Stimulated activated naive B cell treated with anti-CD40 and anti-IgM and Interleukin-4, amounts not matched to agents 10 μg/mL and 1 μg/mL and 100 μg/mL, for 72 hours (primary cell): ENCODE measurements at regions not wholly inside any gene's neighbourhood (a gene's known extent, or its start where the extent isn't known, plus 50 kb on each side); places are given as distances from the start of the nearest gene placed in this dataset.
A peak's percentile ranks its signal among the peaks of the same experiment; 100 is the strongest.

Experiments
- ATAC-seq, 2 donors: fragments of 150-1000 bp; cut with Tn5 transposase; replicated peaks; 2 replicates each; pipeline ENCODE4 v1.10.0; 2021; ENCODE audit warnings: moderate library complexity in 1 of 2
- DNase-seq: peaks from one replicate; pipeline ENCODE4 v3.0.0; 2021
- H3K27ac Mint-ChIP-seq: one replicate; pipeline ENCODE4 v1.8.0; 2022; ENCODE audit warnings: mild to moderate bottlenecking, mixed read lengths
- H3K27me3 Mint-ChIP-seq, 2 donors: one replicate each; pipeline ENCODE4 v1.8.0; 2022; ENCODE audit warnings: mixed read lengths in 2 of 2
- H3K36me3 Mint-ChIP-seq, 2 donors: one replicate each; pipeline ENCODE4 v1.8.0; 2022; ENCODE audit warnings: mixed read lengths in 2 of 2, mild to moderate bottlenecking in 1 of 2
- H3K4me1 Mint-ChIP-seq, 2 donors: one replicate each; pipeline ENCODE4 v1.8.0; 2022; ENCODE audit warnings: mixed read lengths in 2 of 2, mild to moderate bottlenecking in 1 of 2
- H3K4me3 Mint-ChIP-seq, 2 donors: one replicate each; pipeline ENCODE4 v1.8.0; 2022; ENCODE audit warnings: mild to moderate bottlenecking in 2 of 2, mixed read lengths in 2 of 2, moderate library complexity in 1 of 2
- H3K9me3 Mint-ChIP-seq, 2 donors: one replicate each; pipeline ENCODE4 v1.8.0; 2022; ENCODE audit warnings: mixed read lengths in 2 of 2, mild to moderate bottlenecking in 1 of 2

DNA sequence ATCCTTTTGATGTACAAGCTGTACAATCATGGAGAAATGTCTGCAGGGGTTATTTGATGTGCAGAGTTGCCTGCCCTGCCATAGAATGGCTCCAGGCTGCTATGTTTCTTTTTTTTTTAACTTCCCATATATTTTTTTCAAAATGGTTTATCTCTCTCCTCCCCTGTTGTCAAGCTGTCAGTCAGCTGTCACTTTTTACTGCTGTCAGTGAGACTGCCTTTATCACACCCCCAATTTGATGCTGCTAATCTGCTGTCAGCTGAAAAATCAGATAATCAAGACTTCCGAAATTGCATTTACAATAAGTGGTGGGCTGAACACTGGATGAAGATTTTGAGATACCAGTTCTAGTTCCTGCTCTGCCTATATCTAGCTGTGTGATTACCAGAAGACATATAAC is 382.6 kb downstream of the ZEB2 start:
- no peak for ATAC-seq
- no peak overlapping the region for H3K27ac Mint-ChIP-seq
- H3K36me3 Mint-ChIP-seq = peaks cover 17 to 34% of the 10 kb centered on the region in 2 donors
- no peak for DNase-seq
- no peak overlapping the region for H3K4me3 Mint-ChIP-seq
- H3K4me1 Mint-ChIP-seq = peaks cover 11 to 18% of the 10 kb centered on the region in 2 donors
- no peaks in the 10 kb centered on the region for H3K9me3 Mint-ChIP-seq
- H3K27me3 Mint-ChIP-seq = no peaks in the 10 kb centered on the region

DNA sequence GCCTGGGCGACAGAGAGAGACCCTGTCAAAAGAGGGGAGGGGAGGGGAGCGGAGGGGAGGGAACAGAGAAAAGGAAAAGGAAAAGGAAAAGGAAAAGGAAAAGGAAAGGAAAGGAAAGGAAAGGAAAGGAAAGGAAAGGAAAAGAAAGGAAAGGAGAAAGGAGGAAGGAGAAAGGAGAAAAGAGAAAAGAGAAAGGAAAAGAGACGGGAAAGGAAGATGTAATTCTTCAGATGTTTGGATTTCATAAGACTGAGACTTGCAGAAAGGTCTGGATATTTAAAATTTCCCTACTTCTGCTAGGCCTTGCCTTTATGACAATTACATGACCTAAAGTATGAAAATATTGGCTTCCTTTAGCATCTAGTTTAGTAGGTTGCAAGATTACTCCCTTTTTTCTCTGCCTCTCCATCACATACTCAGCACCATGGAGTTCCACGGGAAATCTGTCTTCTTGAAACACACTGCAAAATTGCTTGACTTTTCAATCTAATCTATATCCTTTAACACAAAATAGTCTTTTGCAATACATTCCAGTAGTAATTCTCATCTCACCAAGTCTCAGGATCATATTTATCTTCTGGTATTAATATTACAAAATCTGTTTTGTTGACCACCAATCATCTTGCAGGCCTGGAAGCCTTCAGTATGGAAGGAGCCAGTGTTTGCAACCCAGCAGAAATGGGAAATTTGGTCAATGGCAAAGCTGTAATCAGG is 383.5 kb downstream of the ZEB2 start:
- ATAC-seq = no peak
- Mint-ChIP-seq H3K27ac (no peak overlapping the region), H3K9me3 (no peaks in the 10 kb centered on the region), H3K36me3 (peaks cover 15 to 28% of the 10 kb centered on the region in 2 donors), H3K27me3 (no peaks in the 10 kb centered on the region), H3K4me3 (no peak overlapping the region), H3K4me1 (peaks cover 11 to 18% of the 10 kb centered on the region in 2 donors)
- no peak for DNase-seq

DNA sequence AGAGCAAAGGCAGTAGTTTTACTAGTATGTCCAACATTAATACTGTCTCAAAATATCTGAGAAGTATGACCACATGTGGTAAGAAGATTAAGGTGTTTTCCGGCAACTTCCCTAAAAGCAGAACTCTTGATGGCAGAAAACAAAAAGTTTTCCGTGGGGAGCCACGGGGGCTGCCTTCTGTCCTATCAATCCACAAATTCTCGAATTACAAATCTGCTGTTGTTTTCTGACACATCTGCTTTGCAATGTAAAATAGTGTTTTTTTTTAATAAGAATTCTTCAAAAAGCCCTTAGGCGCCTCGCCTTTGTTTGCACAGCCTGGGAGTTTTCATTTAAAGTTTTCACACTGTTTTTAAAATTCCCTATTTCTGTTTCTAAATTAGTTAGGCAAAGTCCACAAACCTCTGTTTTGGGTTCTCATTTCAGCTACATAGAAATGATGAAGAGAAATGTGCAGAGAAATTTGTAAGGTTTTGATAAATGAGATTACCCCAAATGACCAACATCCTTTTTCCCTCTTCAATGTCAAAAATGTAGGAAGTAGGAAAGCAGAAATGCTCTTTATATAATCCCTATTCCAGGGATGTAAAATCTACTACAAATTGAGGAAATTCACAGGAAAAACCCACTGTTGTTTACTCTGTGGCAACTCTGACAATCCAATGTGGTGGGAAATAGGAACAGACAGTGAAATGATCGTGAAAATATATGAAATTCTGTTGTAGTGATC is 385.8 kb downstream of the ZEB2 start:
- ATAC-seq = peak in 1 of 2 donors; percentile 39
- no peaks in the 10 kb centered on the region for H3K27me3 Mint-ChIP-seq
- H3K4me1 Mint-ChIP-seq = peaks cover 13 to 18% of the 10 kb centered on the region in 2 donors
- H3K36me3 Mint-ChIP-seq = peaks cover 15 to 28% of the 10 kb centered on the region in 2 donors
- no peaks in the 10 kb centered on the region for H3K9me3 Mint-ChIP-seq
- no peak for DNase-seq
- H3K4me3 Mint-ChIP-seq = no peak overlapping the region
- H3K27ac Mint-ChIP-seq = no peak overlapping the region

DNA sequence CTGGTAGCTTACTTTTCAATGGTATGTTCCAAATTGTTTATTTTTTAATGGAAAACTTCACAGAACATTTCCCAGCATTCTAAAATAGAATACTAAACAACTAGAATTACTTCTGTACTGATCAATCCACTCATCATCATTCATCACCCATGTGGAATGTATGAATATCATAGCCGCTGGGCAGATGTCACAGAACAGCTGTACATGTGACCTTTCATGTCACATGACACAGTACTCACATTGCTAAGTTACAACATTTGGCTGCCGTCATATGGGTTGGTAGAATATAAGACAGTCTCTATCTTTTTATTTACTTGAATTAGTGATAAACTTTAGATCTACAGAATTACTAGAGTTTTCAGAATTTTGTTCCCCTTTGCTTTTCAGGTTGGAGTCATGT is 387.6 kb downstream of the ZEB2 start:
- H3K4me1 Mint-ChIP-seq = peaks cover 2 to 3% of the 10 kb centered on the region in 2 donors
- DNase-seq (no peak), ATAC-seq (no peak)
- H3K9me3 Mint-ChIP-seq = no peaks in the 10 kb centered on the region
- H3K27ac Mint-ChIP-seq = no peak overlapping the region
- peaks cover 14 to 19% of the 10 kb centered on the region in 2 donors for H3K36me3 Mint-ChIP-seq
- H3K4me3 Mint-ChIP-seq = no peak overlapping the region
- no peaks in the 10 kb centered on the region for H3K27me3 Mint-ChIP-seq

DNA sequence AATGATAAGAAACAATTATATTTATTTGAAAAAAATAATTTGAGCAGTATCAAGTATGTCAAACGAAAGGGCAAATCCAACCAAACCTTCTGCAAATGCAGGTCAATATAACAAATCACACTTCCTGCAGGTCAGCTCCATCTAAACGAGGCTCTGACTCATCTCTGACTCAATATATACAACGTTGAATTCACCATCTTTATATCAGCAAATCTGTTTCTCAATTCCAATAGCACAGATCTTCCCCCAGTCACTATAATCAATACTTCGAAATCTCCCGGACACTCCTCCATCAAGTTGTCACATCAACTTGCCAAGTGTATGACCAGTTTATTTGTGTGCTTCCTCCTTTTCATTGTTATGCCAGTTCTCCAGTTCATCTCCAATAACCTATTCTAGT is 388.9 kb downstream of the ZEB2 start:
- Mint-ChIP-seq H3K36me3 (peaks cover 14 to 24% of the 10 kb centered on the region in 2 donors), H3K9me3 (no peaks in the 10 kb centered on the region), H3K4me1 (peaks cover 0 to 2% of the 10 kb centered on the region in 2 donors), H3K27ac (no peak overlapping the region), H3K4me3 (no peak overlapping the region), H3K27me3 (no peaks in the 10 kb centered on the region)
- DNase-seq (no peak), ATAC-seq (no peak)

DNA sequence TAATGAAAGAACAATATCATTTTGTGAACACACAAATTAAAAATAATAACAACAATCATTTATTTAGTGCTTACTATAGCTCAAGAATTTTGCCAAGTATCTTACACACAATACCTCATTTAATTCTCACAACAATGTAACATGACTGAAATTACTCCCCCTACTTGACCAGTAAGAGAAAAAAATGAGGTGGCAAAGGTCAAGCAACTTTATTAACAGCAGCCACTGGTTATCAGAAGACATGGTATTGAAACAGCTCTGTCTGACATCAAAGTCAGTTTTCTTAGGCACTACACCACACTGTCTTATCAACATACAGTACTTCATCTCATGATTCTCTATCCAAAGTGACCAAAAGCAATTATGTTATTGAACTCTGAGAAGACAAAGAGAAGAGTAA is 389.4 kb downstream of the ZEB2 start:
- no peak for DNase-seq
- ATAC-seq = no peak
- Mint-ChIP-seq H3K27me3 (no peaks in the 10 kb centered on the region), H3K27ac (no peak overlapping the region), H3K36me3 (peaks cover 13 to 25% of the 10 kb centered on the region in 2 donors), H3K4me3 (no peak overlapping the region), H3K9me3 (no peaks in the 10 kb centered on the region), H3K4me1 (peaks cover 0 to 2% of the 10 kb centered on the region in 2 donors)

DNA sequence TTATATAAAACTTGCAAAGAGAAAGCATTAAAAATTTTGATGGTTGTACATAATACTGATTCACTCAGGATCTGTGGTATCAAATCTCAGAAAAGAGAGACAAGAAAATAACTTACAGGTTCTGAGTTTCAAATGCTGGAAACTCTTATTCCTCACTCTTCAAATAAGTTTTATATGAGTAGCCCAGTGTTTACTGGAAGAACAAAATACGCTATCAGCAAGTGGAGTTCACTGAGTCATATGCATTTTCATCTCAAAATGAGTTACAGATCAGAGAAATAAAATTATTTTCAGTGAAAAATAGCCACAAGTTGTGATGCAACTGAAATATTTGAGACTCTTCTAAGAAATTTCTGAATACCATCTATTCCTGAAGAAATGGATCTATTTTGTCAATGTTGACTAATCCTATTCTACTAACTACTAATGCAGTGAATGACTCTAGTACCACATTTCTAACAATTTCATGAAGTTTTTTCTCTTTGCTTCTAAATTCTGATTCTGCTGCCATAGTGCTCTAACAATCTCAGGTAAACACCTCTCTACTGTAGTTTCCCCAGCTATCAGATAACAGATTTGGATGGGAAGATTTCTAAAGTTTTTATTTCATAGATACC is 391.7 kb downstream of the ZEB2 start:
- Mint-ChIP-seq H3K9me3 (no peaks in the 10 kb centered on the region), H3K4me3 (no peak overlapping the region), H3K27ac (no peak overlapping the region), H3K4me1 (peaks cover 0 to 2% of the 10 kb centered on the region in 2 donors), H3K27me3 (no peaks in the 10 kb centered on the region), H3K36me3 (peaks cover 12 to 26% of the 10 kb centered on the region in 2 donors)
- DNase-seq = no peak
- ATAC-seq = no peak

DNA sequence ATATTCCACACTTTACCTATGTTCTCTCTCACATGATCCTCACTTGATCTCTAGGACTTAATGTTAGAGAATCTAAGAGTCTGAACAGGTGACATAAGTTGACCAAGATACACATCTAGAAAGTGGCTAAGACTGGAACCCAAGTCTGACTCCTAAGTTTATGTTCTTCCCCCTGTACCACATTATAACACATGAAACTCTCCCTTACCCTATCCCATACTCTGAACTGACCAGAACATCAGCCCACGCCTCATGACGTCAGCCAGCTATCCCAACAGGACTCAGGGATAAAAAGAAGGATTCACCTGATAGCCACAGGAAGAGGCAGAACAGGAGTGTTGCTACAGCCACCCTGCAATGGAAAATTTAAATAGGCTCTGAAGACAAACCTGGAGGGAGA is 392.2 kb downstream of the ZEB2 start:
- DNase-seq (no peak), ATAC-seq (no peak)
- Mint-ChIP-seq H3K9me3 (no peaks in the 10 kb centered on the region), H3K36me3 (peaks cover 12 to 26% of the 10 kb centered on the region in 2 donors), H3K4me3 (no peak overlapping the region), H3K27me3 (no peaks in the 10 kb centered on the region), H3K27ac (no peak overlapping the region), H3K4me1 (peaks cover 0 to 2% of the 10 kb centered on the region in 2 donors)

DNA sequence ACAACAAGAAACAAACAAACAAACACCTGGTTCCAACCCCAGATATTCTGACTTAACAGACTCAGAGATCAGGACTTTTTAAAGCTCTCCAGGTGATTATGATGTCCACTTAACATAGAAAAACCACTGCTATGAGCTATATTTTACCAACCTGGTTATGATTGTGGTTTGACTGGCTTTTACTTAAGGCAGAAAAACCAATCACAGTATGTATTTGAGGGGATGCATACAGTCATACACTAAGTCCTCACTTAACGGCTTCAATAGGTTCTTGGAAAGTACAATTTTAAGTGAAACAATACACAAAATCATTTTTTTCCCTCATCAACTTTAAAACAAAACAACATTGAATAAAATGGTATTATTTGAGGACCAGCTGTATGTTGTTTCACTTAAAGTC is 393.6 kb downstream of the ZEB2 start:
- peaks cover 0 to 2% of the 10 kb centered on the region in 2 donors for H3K4me1 Mint-ChIP-seq
- no peaks in the 10 kb centered on the region for H3K27me3 Mint-ChIP-seq
- no peak overlapping the region for H3K27ac Mint-ChIP-seq
- H3K4me3 Mint-ChIP-seq = no peak overlapping the region
- no peaks in the 10 kb centered on the region for H3K9me3 Mint-ChIP-seq
- ATAC-seq (no peak), DNase-seq (no peak)
- H3K36me3 Mint-ChIP-seq = peaks cover 12 to 24% of the 10 kb centered on the region in 2 donors

DNA sequence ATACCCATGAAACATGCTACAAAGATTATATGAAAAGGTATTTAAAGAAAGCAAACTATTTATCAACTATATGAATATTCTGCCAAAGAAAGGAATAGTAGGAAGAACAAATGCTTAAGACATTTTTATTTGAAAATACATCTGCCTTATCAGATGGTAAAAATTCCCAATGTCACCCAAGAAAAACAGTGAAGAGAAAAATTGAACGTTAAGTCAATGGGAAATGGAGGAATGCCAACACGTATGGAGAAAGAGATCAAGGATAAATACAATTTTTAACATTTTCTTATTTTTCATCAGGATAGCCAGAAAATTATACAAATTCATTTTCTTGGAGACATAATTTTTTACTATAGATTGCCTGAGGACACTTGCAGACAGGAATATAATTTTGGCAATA is 394.2 kb downstream of the ZEB2 start:
- Mint-ChIP-seq H3K27me3 (no peaks in the 10 kb centered on the region), H3K4me1 (peaks cover 0 to 2% of the 10 kb centered on the region in 2 donors), H3K27ac (no peak overlapping the region), H3K4me3 (no peak overlapping the region), H3K36me3 (peaks cover 12 to 21% of the 10 kb centered on the region in 2 donors), H3K9me3 (no peaks in the 10 kb centered on the region)
- ATAC-seq = no peak
- DNase-seq = no peak

DNA sequence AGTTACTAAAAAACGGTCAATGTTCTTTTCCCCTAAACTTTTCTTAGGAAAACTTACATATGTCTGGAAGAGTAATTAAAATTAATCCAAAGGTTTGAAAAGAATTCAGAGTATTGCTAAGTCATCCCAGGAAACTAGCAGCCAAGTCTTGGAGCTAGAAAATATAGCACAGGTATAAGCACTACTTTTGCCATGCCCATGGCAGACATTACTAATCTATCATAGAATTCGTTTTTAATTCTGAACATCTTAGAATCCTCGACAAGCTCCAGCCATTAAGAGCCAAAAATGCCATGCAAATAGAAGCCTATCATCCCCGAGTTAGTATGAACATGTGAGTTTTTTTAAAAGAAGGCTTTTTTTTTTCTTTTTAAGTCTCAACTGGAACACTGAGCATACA is 395.0 kb downstream of the ZEB2 start:
- H3K4me3 Mint-ChIP-seq = no peak overlapping the region
- ATAC-seq = no peak
- peaks cover 11 to 19% of the 10 kb centered on the region in 2 donors for H3K36me3 Mint-ChIP-seq
- H3K4me1 Mint-ChIP-seq = no peaks in the 10 kb centered on the region
- H3K9me3 Mint-ChIP-seq = no peaks in the 10 kb centered on the region
- H3K27me3 Mint-ChIP-seq = no peaks in the 10 kb centered on the region
- no peak overlapping the region for H3K27ac Mint-ChIP-seq
- no peak for DNase-seq

DNA sequence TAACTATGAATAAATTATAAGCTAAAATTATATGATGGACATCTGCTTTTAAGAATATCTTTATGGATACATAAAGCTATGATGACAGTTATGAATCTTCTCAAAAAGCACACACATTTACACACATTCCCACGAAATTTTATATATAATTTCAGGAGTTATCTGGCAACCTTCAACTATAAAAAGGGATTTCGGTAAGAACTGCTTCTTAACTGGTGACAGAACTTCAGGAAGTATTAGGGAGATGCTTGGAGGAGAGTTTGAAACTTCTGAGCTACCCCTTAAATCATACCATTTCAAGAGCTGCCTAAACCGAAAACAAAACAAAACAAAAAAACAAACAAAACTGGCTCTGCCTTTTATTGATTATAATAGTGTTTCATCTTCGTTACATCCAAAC is 399.4 kb downstream of the ZEB2 start:
- ATAC-seq (no peak), DNase-seq (no peak)
- no peaks in the 10 kb centered on the region for H3K27me3 Mint-ChIP-seq
- peaks cover 3 to 6% of the 10 kb centered on the region in 2 donors for H3K4me1 Mint-ChIP-seq
- no peaks in the 10 kb centered on the region for H3K9me3 Mint-ChIP-seq
- no peak overlapping the region for H3K4me3 Mint-ChIP-seq
- no peak overlapping the region for H3K27ac Mint-ChIP-seq
- peaks cover 2 to 5% of the 10 kb centered on the region in 2 donors for H3K36me3 Mint-ChIP-seq

DNA sequence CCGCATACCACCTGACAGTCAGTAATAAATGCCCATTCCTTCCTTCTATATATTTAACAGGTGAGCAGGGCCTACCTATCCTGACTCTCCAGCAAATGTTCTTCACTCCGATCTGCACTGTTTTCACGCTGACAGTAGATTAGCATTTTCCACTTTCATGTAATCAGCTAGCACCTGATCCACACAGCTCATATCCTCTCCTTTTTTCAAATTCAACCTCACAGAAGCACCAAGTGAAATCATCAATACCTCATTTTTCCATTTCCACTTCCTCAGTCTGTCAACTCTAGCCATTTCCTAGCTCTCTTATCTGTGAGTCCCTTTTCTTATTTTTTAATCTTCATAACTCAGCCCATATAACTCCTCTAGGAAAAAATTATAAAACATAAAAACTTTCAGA is 402.8 kb downstream of the ZEB2 start:
- Mint-ChIP-seq H3K9me3 (peaks cover 7% of the 10 kb centered on the region in 2 donors), H3K4me1 (peaks cover 3 to 6% of the 10 kb centered on the region in 2 donors), H3K36me3 (peaks cover 7 to 10% of the 10 kb centered on the region in 2 donors), H3K27me3 (no peaks in the 10 kb centered on the region), H3K4me3 (no peak overlapping the region), H3K27ac (no peak overlapping the region)
- ATAC-seq (no peak), DNase-seq (no peak)

DNA sequence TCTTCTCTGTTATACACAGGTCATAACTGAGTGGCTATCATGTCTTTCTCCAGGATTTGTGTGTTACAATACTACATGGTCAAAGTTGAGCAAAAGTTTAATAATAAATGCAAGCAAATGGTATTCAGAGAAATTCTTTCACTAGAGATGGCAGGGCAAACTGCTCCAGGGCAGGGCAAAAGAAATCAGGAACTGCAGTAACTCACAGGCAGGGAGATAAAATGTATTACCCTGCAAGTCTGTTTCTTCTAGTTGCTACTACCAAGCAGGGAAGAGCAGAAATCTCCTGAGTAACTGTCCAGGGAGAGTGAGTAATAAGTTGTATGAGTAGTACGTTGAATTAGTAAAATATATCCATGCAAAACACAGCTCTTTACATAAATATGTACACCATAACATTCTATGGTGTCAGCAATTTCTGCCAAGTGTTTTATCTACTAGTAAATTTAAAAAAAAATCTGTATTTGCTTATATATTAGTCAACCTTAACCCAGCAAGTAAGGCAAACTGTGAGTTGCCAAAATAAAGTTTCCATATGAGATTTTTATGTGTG is 404.1 kb downstream of the ZEB2 start:
- Mint-ChIP-seq H3K27ac (no peak overlapping the region), H3K27me3 (no peaks in the 10 kb centered on the region), H3K9me3 (peaks cover 7% of the 10 kb centered on the region in 2 donors), H3K4me1 (peaks cover 3 to 6% of the 10 kb centered on the region in 2 donors), H3K36me3 (peaks cover 8 to 10% of the 10 kb centered on the region in 2 donors), H3K4me3 (no peak overlapping the region)
- ATAC-seq (no peak), DNase-seq (no peak)
